Neural progenitor cell (in vitro differentiated cells): ENCODE measurements at regions not wholly inside any gene's neighbourhood (a gene's known extent, or its start where the extent isn't known, plus 50 kb on each side); places are given as distances from the start of the nearest gene placed in this dataset.

ENCODE experiments used
- DNase-seq: peaks from one replicate; pipeline ENCODE4 v3.0.0-alpha.2; 2016; ENCODE audit warnings: low spot score
- H2AFZ ChIP-seq: fragments of 200-600 bp; sonication (generic); replicated peaks from 2 replicates; pipeline ENCODE4 v1.6.1; 2016; ENCODE audit warnings: antibody characterized with exemption
- H3F3A ChIP-seq: fragments of 200-600 bp; sonication (generic); 2 replicates; pipeline ENCODE4 v1.6.1; 2016; ENCODE audit warnings: antibody characterized with exemption, low read depth
- H3K27ac ChIP-seq: fragments of 200-600 bp; sonication (generic); 2 replicates; pipeline ENCODE4 v1.5.1; 2016; ENCODE audit warnings: mild to moderate bottlenecking
- H3K27me3 ChIP-seq: fragments of 200-600 bp; sonication (generic); 2 replicates; pipeline ENCODE4 v1.6.1; 2016; ENCODE audit warnings: mild to moderate bottlenecking, moderate library complexity
- H3K36me3 ChIP-seq: fragments of 200-600 bp; sonication (generic); 2 replicates; pipeline ENCODE4 v1.5.1; 2016
- H3K4me1 ChIP-seq: fragments of 200-600 bp; sonication (generic); 2 replicates; pipeline ENCODE4 v1.6.1; 2016; ENCODE audit warnings: mixed run types
- H3K4me2 ChIP-seq: fragments of 200-600 bp; sonication (generic); 2 replicates; pipeline ENCODE4 v1.6.1; 2016
- H3K4me3 ChIP-seq: fragments of 200-600 bp; sonication (generic); 2 replicates; pipeline ENCODE4 v1.5.1; 2016
- H3K79me2 ChIP-seq: fragments of 200-600 bp; sonication (generic); 2 replicates; pipeline ENCODE4 v1.6.1; 2016; ENCODE audit warnings: low read depth
- H3K9ac ChIP-seq: fragments of 200-600 bp; sonication (generic); 2 replicates; pipeline ENCODE4 v1.6.1; 2016
- H3K9me3 ChIP-seq: fragments of 200-600 bp; sonication (generic); 2 replicates; pipeline ENCODE4 v1.5.1; 2016; ENCODE audit warnings: low read depth
- H4K20me1 ChIP-seq: fragments of 200-600 bp; sonication (generic); 2 replicates; pipeline ENCODE4 v1.6.1; 2016; ENCODE audit warnings: low read depth
- H3K27ac Mint-ChIP-seq: 3 replicates; pipeline ENCODE4 v1.8.0; 2021; ENCODE audit warnings: mixed read lengths
- H3K27me3 Mint-ChIP-seq: 2 replicates; pipeline ENCODE4 v1.8.0; 2022; ENCODE audit warnings: low read depth, mild to moderate bottlenecking, inconsistent platforms, moderate library complexity, mixed read lengths; ENCODE audit not compliant: insufficient read depth
- H3K36me3 Mint-ChIP-seq: 3 replicates; pipeline ENCODE4 v1.8.0; 2021; ENCODE audit warnings: mixed read lengths
- H3K4me1 Mint-ChIP-seq: 3 replicates; pipeline ENCODE4 v1.8.0; 2021; ENCODE audit warnings: mixed read lengths
- H3K4me3 Mint-ChIP-seq: 3 replicates; pipeline ENCODE4 v1.8.0; 2021; ENCODE audit warnings: mild to moderate bottlenecking, moderate library complexity, mixed read lengths
- H3K9me3 Mint-ChIP-seq: 3 replicates; pipeline ENCODE4 v1.8.0; 2020; ENCODE audit warnings: mixed read lengths
- CTCF ChIP-seq: fragments of 200-600 bp; sonication (generic); IDR thresholded peaks from 2 replicates; pipeline ENCODE4 v1.5.1; 2017; ENCODE audit warnings: antibody characterized with exemption, mild to moderate bottlenecking
- EZH2 ChIP-seq: fragments of 200-600 bp; sonication (generic); IDR thresholded peaks from 2 replicates; pipeline ENCODE4 v1.6.1; 2017; ENCODE audit warnings: antibody characterized with exemption, mild to moderate bottlenecking, moderate library complexity
- EZH2phosphoT487 ChIP-seq: fragments of 200-600 bp; sonication (generic); IDR thresholded peaks from 2 replicates; pipeline ENCODE4 v1.6.1; 2017; ENCODE audit warnings: antibody characterized with exemption

- Histone ChIP-seq H3K4me3 (no peak overlapping the region), H3K79me2 (no peaks in the 10 kb centered on the region), H3K36me3 (no peaks in the 10 kb centered on the region), H3K9ac (no peak overlapping the region), H3K27me3 (no peaks in the 10 kb centered on the region), H3K4me1 (no peaks in the 10 kb centered on the region), H3K27ac (no peak overlapping the region), H4K20me1 (no peaks in the 10 kb centered on the region), H2AFZ (no peak overlapping the region), H3K9me3 (no peaks in the 10 kb centered on the region), H3K4me2 (no peak overlapping the region), H3F3A (no peaks in the 10 kb centered on the region)
- no peak overlapping the region for H3K4me3 Mint-ChIP-seq
- no peak for DNase-seq
- no peaks in the 10 kb centered on the region for H3K27me3 Mint-ChIP-seq
- no peaks in the 10 kb centered on the region for H3K9me3 Mint-ChIP-seq
- H3K36me3 Mint-ChIP-seq, result no peaks in the 10 kb centered on the region
- H3K4me1 Mint-ChIP-seq, result peaks cover 3% of the 10 kb centered on the region
- H3K27ac Mint-ChIP-seq, result no peak overlapping the region
- TF ChIP-seq EZH2phosphoT487 (no peak), EZH2 (no peak), CTCF (no peak)
Observed at GRCh38 chr3:5388091-5388490, 200.6 kb downstream of the EDEM1 start.

GRCh38 chr3:5389057-5389456, 201.6 kb downstream of the EDEM1 start:
- Histone ChIP-seq H3K79me2 (no peaks in the 10 kb centered on the region), H4K20me1 (no peaks in the 10 kb centered on the region), H3K4me2 (no peak overlapping the region), H3K9ac (no peak overlapping the region), H3K9me3 (no peaks in the 10 kb centered on the region), H3K27me3 (no peaks in the 10 kb centered on the region), H3K4me3 (no peak overlapping the region), H3K27ac (no peak overlapping the region), H3K36me3 (no peaks in the 10 kb centered on the region), H2AFZ (no peak overlapping the region), H3K4me1 (no peaks in the 10 kb centered on the region), H3F3A (no peaks in the 10 kb centered on the region)
- no peak for DNase-seq
- Mint-ChIP-seq H3K27me3 (no peaks in the 10 kb centered on the region), H3K27ac (no peak overlapping the region), H3K4me3 (no peak overlapping the region), H3K9me3 (no peaks in the 10 kb centered on the region), H3K4me1 (no peaks in the 10 kb centered on the region), H3K36me3 (no peaks in the 10 kb centered on the region)
- TF ChIP-seq EZH2 (no peak), EZH2phosphoT487 (no peak), CTCF (no peak)

GRCh38 chr3:5390221-5390620, 202.7 kb downstream of the EDEM1 start:
- Mint-ChIP-seq H3K36me3 (no peaks in the 10 kb centered on the region), H3K9me3 (no peaks in the 10 kb centered on the region), H3K4me1 (no peaks in the 10 kb centered on the region), H3K27ac (no peak overlapping the region), H3K4me3 (no peak overlapping the region), H3K27me3 (no peaks in the 10 kb centered on the region)
- Histone ChIP-seq H3K4me3 (no peak overlapping the region), H3K9ac (no peak overlapping the region), H2AFZ (no peak overlapping the region), H3F3A (no peaks in the 10 kb centered on the region), H3K4me1 (no peaks in the 10 kb centered on the region), H3K27ac (no peak overlapping the region), H3K27me3 (no peaks in the 10 kb centered on the region), H4K20me1 (no peaks in the 10 kb centered on the region), H3K4me2 (no peak overlapping the region), H3K36me3 (no peaks in the 10 kb centered on the region), H3K79me2 (no peaks in the 10 kb centered on the region), H3K9me3 (no peaks in the 10 kb centered on the region)
- no peak for TF ChIP-seq CTCF
- no peak for DNase-seq
